ENCODE measurements at regions not wholly inside any gene's neighbourhood (a gene's known extent, or its start where the extent isn't known, plus 50 kb on each side); places are given as distances from the start of the nearest gene placed in this dataset.

DNA sequence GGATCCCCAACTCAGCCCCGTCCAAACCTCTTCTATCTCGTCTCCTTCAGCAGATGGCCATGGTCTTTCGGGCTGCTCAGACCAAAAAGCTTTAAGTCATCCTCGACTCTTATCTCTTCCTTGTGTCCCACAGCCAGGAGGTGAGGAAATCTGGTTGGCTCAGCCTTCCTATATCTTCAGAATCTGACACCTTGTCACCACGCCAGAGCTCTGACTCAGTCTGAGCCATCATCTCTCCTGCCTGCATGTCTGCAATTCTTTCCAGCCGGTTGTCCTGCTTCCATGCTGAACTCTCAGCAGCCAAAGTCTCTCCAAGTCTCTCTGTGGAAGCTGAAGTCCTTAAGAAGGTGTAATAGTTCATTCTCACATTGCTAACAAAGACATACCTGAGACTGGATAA is 419.3 kb upstream of the ADAMTS16 start:
- TF ChIP-seq POLR2AphosphoS5 (IDR thresholded peaks at IDR 0.05): no peak
- TF ChIP-seq, protein P1, sequence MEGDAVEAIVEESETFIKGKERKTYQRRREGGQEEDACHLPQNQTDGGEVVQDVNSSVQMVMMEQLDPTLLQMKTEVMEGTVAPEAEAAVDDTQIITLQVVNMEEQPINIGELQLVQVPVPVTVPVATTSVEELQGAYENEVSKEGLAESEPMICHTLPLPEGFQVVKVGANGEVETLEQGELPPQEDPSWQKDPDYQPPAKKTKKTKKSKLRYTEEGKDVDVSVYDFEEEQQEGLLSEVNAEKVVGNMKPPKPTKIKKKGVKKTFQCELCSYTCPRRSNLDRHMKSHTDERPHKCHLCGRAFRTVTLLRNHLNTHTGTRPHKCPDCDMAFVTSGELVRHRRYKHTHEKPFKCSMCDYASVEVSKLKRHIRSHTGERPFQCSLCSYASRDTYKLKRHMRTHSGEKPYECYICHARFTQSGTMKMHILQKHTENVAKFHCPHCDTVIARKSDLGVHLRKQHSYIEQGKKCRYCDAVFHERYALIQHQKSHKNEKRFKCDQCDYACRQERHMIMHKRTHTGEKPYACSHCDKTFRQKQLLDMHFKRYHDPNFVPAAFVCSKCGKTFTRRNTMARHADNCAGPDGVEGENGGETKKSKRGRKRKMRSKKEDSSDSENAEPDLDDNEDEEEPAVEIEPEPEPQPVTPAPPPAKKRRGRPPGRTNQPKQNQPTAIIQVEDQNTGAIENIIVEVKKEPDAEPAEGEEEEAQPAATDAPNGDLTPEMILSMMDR (IDR thresholded peaks at IDR 0.05): no peak
- TF ChIP-seq POLR2A (IDR thresholded peaks at IDR 0.05): no peak
- TF ChIP-seq EP300 (IDR thresholded peaks at IDR 0.05): no peak
